GM10266 (cell line): ENCODE measurements at regions not wholly inside any gene's neighbourhood (a gene's known extent, or its start where the extent isn't known, plus 50 kb on each side); places are given as distances from the start of the nearest gene placed in this dataset.

Experiments used
- DNase-seq: peaks from one replicate; pipeline ENCODE4 v3.0.0; 2012; ENCODE audit errors: extremely low spot score
- CTCF ChIP-seq: IDR thresholded peaks from 2 replicates; pipeline ENCODE4 v1.5.1; 2012; ENCODE audit warnings: mild to moderate bottlenecking, low read depth; ENCODE audit not compliant: control insufficient read depth, insufficient read depth; ENCODE audit errors: missing control alignments

- no peak for DNase-seq
- TF ChIP-seq CTCF, result no peak
These were observed 468.5 kb upstream of the KCNMB2 start for GRCh38 chr3:178067721-178068120.

- TF ChIP-seq CTCF, result no peak
- no peak for DNase-seq
These were observed 463.6 kb upstream of the KCNMB2 start for GRCh38 chr3:178072391-178073305.

- DNase-seq, result no peak
- TF ChIP-seq CTCF, result no peak
These were observed 462.9 kb upstream of the KCNMB2 start for GRCh38 chr3:178073366-178073765.

- TF ChIP-seq CTCF, result no peak
- no peak for DNase-seq
These were observed 460.9 kb upstream of the KCNMB2 start for GRCh38 chr3:178075344-178075743.

- no peak for DNase-seq
- TF ChIP-seq CTCF, result no peak
These were observed 457.3 kb upstream of the KCNMB2 start for GRCh38 chr3:178078953-178079352.

- DNase-seq, result no peak
- no peak for TF ChIP-seq CTCF
These were observed 456.3 kb upstream of the KCNMB2 start for GRCh38 chr3:178079966-178080365.

- TF ChIP-seq CTCF, result no peak
- DNase-seq, result no peak
These were observed 453.8 kb upstream of the KCNMB2 start for GRCh38 chr3:178082326-178082906.
